Activated CD4-positive, alpha-beta T cell treated with anti-CD3 and anti-CD28 coated beads for 24 hours (primary cell): ENCODE measurements at regions not wholly inside any gene's neighbourhood (a gene's known extent, or its start where the extent isn't known, plus 50 kb on each side); places are given as distances from the start of the nearest gene placed in this dataset.
"Not testable (repeated sequence)": the region's sequence is repeated elsewhere in the genome, so short reads cannot be mapped to it uniquely, and the experiment has no call there.

Experiments used
- DNase-seq, 2 donors: peaks; one replicate each; pipeline ENCODE4 v3.0.0-alpha.2; 2020; ENCODE audit warnings: low read depth in 2 of 2

DNA sequence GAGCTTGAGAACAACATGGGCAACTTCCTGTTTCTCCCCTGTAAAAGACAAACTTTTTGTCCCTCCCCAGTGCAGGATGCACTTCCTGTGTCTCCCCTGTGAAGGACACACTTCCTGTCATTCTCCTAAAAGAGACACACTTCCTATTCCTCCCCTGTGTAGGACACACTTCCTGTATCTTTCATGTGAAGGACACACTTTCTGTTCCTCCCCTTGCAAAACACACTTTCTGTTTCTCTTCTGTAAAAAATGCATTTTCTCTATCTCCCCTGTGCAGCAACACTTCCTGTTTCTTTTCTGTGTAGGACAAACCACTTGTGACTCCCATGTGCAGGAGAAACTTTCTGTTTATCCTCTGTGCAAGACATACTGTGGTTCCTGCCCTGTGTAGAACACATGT, 488.6 kb upstream of the USP9Y start:
- no peak for DNase-seq

DNA sequence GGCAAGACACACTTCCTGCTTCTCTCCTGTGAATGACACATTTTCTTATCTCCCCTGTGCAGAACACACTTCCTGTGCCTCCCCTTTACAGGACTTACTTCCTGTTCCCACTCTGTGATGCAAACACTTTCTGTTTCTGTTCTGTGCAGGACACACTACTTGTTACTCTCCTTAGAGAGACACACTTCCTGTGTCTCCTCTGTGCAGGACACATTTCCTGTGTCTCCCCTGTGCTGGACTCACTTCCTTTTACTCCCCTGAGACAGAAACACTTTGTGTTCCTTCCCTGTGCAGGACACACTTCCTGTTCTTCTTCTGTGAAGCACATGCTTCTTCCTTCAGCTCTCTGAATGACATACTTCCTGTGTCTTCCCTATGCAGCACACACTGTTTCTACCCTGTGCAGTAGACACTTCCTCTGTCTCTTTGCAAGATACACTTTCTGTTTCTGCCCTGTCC, 485.4 kb upstream of the USP9Y start:
- DNase-seq, result no peak

DNA sequence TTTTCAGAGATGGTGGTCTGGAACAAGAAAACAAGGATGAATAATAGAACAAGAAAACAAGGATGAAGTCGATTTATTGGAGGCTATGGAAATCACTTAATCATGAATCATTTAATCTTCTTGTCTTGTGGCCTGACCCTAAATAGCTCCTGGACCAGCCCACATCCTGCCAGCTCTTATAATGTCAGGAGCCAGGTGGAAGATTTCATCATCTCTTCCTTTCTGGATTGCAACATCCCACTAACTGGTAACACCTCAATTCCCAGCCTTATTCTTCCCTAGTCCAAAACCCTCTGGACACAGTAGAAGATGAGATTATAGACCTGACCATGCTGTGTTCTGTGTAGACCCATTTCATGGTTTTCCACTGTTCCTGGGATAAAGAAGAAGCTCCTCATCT, 470.1 kb upstream of the USP9Y start:
- no peak for DNase-seq

DNA sequence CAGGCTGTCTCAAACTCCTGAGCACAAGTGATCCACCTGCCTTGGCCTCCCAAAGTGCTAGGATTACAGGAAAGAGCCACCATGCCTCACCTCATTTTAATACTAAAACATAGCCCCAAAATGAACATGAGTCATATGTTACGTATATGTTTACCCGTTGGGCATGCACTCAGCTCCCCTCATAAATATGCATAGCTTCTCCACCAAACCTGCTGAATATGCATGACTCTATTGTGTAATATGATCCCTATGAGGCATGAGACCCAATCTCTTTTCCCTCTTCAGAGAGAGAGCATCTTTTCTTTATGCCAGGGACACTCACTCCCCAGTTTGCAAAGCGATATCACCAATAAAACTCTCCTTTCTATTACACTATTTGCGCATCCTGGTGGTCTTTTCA, 464.6 kb upstream of the USP9Y start:
- DNase-seq, result no peak

DNA sequence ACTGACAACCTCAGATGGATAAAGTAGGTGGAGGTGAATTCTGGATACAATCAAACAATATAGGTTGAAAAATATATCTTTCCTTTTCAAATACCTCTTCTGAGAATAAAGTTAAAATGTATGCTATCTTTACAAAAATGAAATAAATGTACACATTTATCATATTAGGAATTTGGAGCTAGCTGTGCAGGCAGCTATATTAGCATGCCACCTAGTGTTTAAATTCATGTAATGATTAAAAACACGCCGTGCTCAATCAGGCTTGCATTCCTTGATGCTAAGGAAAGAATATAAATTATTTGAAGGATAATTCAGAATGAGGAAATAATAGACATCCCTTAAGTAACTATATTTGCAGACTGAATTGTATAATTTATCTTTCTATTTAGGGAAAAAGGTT, 460.7 kb upstream of the USP9Y start:
- not testable (repeated sequence) for DNase-seq

DNA sequence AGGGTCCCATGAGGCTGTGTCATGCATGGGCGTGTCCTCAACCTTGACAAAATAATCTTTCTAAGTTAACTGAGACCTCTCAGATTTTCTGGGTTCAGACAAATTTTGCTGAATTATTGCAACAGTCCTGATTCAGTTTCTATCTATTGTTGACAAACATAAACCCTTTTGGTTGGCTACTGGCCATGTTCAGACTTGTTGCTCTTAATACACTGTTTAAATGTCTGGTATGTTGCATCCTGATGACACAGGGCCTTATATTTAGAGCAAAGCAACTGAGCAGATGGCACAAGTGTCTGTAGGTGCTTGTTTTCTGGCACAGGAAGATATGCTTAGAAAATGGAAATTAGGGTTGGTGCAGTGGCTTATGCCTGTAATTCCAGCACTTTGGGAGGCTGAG, 456.9 kb upstream of the USP9Y start:
- DNase-seq, result no peak

DNA sequence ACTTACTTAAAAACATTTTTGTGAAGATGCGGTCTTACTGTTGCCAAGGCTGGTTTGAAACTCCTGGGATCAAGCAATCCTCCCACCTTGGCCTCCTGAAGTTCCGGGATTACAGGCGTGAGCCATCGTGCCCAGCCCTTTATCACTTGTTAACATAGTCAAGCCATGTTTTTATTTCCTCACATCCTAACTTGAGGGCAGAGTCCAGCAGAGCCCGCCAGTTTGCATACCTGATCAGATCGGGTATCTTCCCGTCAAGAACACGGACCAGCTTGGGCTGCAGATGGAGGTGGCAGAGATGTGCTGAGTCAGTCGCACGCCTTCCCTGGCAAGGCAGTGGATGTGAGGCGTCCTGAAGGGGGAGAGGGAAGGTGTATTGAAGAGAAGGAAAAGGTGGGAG, 447.3 kb upstream of the USP9Y start:
- DNase-seq, result no peak

DNA sequence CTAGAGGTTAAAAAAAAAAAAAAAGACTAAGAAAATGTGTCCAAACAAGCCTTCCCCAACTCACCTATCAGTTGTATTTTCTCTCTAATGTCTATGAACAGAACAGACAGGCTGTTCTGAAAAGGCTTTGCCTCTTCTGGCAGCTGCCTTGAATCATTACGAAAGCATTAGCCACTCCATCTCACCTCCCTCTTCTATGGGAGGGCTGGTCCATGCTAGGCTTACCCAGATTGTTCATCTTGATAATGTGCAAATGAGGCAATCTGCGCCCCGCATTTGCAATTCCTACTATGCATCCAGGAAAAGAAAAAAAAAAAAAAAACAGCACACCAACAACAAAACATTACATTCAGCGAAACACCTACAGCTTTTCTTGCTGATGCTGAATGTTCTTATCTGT, 429.9 kb upstream of the USP9Y start:
- no peak for DNase-seq

DNA sequence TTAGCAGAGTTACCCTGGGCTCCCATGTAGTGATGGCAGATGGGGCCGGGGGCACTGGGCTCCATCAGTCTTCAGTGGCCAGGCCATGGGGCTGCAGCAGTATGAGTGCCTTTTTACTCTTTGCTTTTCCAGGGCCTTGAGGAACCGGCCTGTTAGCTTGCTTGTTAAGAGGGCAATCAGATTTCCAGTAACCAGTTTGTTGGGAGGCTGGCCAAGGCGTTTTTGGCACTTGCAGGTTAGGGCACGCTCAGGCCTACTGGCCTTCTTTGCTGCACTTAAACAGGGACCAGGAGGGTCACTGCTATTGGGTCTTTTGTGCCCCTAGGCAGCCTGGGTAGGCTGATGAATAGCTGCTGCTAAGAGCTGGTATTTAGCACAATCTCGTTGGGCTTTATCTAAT, 415.4 kb upstream of the USP9Y start:
- no peak for DNase-seq

DNA sequence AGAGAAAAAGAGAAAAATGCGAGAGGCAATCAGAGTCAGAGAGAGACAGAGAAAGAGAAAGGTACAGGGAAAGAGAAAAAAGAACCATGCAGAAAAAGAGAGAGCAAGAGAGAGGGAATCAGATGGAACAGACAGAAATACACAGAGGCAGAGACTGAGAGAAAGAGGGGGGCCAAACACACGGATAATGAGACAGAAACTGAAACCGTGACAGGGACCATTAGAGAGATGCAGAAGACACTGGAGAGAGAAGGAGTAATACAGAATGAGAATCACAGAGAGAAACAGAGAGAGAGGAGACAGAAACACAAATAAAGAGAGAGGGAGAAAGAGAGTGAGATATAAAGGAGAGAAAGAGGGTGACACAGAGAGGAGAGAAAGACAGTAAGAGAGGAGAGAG, 412.1 kb upstream of the USP9Y start:
- DNase-seq, result no peak

DNA sequence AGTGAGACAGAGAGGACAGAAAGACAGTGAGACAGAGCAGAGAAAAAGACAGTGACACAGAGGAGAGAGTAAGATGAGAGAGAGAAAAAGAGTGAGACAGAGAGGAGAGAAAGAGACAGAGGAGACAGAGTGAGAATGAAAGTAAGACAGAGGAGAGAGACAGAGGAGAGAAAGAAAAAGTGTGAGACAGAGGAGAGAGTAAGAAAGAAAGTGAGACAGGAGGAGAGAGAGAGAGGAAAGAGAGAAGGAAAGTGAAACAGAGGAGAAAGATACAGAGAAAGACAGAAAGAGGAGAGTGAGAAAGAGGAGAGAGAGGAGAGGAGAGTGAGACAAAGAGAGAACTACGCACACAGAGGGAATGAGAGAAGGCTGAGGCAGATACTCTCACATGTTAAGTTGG, 411.6 kb upstream of the USP9Y start:
- DNase-seq, result no peak

DNA sequence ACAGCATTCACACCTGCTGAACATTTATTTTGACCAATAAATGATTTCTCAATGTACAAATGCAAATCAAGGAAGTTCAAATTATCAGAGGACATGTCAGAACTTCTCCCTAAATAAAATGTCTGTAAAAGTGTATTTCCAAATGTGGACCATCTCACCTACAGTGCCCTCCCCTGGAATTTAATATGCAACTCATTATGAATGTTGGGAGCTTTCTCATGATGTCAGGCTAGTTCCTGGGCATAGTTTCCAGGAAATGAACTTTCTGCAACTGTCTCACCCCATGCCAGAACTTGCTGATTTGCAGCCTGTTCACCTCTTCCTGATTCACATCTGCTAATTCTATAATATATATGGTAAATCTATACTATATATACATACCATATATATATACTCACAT, 408.5 kb upstream of the USP9Y start:
- no peak for DNase-seq

DNA sequence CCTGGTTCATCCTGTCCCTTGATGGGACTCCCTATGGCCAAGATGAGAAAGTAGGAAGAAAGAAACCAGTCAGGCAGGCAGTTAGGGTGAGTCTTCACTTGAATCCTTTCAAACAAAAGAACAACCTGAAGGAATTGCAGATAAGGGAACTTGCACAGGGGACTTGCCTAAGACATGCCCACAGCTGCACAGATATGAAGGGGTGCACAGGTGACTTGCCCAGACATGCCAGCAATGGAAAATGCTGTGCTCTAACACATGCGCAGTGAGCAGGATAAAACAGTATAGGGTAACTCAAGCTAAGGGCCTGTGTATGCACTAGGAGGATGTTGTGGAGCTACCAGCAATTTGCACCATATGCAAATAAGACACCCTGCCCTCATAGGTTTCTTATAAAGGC, 404.6 kb upstream of the USP9Y start:
- no peak for DNase-seq

DNA sequence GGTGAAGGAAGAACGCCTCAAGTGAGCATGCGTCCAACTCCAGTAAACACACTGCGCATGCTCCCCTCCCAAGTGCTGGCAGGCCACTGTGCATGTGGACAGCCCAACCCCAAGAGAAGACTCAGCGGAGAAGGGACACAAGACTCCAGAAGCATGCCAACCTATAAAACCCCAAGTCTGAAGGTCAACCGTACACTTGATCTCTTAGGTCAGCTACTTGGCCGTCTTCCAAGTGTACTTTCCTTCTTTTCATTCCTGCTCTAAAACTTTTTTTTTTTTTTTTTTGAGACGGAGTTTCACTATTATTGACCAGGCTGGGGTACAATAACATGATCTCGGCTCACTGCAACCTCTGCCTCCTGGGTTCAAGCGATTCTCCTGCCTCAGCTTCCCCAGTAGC, 401.2 kb upstream of the USP9Y start:
- not testable (repeated sequence) for DNase-seq

DNA sequence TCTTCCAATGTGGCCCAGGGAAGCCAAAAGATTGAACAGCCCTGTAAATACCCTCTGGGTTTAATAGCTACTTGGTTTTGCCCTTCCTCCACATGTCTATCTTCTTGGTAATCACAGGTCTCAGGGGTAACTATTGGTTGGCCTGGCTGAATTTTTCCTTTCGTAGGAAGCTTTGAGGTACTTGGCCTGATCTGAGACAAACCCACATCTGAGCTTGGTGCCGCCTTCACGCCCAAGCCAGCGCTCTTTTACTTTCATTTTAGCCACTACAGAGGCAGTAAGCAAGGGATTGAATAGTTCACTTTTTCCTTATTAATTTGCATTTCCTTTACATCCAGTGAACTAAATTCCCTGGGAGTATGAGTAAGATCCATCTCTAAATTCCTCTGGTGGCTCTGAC, 397.6 kb upstream of the USP9Y start:
- no peak for DNase-seq

DNA sequence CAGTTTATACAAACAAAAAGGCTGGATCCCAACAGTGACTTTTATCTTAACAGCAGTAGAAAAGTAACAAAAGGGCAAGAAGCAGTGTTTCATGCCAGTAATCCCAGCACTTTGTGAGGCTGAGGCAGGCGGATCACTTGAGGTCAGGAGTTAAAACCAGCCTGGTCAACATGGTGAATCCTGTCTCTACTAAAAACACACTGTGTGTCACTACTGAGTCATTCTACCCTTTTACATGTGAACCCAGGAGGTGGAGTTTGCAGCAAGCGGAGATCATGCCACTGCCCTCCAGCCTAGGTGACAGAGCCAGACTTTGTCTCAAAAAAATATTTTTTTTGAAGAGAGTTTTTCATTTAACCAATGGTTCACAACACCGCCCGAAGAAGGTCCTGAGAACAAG, 395.6 kb upstream of the USP9Y start:
- no peak for DNase-seq

DNA sequence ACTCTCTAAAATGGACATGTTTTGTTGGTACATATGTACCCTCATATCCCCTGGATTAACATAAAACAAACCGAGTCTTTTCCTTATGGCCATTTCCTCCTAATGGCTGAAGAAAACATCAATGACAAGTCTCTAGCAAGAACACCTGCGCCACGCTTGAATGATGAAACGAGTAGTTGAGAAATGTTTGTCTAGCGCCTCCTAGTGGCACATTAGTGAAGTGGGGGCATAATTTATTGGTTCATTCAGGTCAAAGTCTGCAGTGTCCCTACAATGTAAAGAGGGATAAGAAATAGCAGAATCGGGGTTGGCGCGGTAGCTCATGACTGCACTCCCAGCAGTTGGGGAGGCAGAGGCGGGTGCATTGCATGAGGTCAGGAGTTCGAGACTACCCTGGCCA, 391.8 kb upstream of the USP9Y start:
- DNase-seq, result peak in 1 of 2 donors; percentile 3

DNA sequence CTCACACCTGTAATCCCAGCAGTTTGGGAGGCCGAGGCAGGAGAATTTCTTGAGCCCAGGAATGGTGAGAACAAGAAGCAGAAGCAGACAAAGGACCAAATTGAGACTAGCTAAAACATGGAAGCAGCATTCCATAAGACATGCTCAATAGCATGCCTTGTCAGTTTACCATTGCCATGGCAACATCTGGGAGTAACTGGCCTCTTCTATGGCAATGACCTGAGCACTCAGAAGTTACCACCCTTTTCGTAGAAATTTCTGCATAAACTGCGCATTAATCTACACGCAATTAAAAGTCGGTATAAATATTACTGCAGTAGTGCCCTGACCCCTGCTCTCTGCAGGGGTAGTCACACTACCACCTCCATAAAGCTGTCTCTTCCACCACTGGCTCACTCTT, 390.2 kb upstream of the USP9Y start:
- DNase-seq, result no peak

DNA sequence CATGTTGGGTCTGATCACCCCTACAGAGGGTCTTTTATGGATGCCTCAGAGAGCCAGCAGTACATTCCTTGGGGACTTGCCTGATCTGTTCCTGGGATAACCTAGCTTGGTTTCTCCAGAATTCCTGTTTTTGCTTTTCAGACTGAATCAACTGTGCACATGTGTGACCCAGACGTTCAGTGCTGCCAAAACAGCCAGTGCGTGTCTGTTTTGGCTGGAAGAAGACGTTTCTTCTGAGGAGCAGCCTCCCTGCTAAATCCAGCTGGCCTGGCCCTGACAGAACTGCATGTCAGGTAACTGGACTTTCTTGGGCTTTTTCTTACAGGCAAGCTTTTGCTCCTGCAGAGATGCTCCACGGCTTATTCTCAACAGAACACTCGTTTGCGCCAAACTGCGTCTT, 373.3 kb upstream of the USP9Y start:
- no peak for DNase-seq

DNA sequence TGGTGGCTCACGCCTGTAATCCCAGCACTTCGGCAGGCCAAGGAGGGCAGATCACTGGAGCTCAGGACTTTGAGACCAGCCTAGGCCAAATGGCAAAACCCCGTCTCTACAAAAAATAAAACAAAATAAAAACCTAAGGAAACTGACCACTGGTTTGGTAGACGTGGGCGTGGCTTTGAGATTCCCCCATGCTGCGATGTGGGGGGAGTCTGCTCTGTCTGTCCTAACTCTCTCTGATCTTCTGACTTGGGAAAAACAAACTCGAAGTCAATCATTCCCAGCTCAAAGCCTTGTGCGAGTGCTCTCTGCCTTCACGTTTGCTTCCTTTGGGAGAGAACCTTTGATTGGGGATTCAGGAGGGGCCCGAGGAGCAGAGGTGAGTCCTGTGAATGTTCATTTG, 369.1 kb upstream of the USP9Y start:
- DNase-seq, result not testable (repeated sequence)

DNA sequence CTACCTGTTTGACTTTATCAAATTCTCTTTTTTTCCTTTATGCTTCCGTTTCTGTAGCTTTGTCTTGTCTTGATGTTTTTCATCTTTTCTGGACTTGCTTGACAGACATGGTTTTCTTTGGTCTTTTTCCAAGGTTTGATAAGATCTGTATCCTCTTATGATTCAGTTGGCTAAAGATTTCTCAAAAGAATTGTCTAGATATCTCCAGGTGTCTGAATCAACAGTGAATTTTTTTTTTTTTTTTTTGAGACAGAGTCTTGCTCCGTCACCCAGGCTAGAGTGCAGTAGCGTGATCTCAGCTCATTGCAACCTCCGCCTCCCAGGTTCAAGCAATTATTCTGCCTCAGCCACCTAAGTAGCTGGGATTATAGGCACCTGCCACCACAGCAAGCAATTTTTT, 357.8 kb upstream of the USP9Y start:
- DNase-seq, result no peak

DNA sequence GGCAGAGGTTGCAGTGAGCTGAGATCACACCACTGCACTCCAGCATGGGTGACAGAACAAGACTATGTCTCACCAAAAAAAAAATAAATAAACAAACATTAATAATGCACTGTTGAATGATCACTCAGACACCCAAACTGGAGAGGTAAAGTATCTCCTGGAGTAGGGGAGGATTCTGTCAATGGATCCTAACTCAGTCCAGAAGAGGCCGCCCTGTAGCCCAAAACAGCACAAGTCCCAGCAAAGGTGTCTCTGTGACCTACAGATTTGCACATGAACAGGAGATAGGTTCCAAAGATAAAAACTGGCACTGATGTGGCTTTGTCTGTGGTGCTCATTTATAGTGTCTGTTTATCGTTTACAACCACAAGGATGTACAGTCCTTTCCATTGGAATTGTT, 352.9 kb upstream of the USP9Y start:
- DNase-seq, result no peak

DNA sequence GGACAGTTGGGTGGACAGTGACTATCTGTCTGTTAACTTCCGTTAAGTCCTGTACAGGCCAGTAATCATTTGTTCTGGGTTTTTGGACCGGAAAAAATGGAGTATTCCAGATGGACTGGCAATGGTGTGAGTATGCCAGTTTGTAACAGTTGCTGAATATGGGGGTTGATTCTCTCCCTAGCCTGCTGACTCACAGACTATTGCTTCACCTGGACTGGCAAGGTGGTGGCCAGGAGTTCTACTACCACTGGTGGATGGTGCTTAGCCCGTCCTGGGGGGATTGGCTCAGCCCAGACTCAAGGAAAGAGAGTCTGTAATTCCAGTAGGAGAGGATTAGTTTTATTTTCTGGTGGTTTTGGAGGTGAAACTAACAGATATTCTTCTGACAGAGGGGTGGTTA, 343.8 kb upstream of the USP9Y start:
- no peak for DNase-seq

DNA sequence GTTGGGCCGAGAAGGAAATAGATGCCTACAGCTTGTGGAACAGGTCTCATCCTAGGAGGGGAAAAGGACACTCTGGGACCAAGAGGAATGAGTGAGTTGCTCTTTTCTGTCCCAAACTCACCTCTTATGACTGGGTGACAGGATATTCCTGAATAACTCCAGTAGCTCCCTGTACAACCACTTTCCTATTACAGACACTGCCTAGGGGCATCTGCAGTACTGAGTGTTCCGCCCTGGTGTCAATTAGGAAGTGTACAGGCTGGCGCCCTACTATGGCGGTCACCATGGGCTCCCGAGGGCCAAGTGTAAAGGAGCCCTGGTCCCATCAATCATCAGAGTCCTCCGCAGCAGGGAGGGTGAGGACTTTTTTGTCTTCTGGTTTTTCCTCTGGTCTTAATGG, 343.4 kb upstream of the USP9Y start:
- DNase-seq, result no peak

DNA sequence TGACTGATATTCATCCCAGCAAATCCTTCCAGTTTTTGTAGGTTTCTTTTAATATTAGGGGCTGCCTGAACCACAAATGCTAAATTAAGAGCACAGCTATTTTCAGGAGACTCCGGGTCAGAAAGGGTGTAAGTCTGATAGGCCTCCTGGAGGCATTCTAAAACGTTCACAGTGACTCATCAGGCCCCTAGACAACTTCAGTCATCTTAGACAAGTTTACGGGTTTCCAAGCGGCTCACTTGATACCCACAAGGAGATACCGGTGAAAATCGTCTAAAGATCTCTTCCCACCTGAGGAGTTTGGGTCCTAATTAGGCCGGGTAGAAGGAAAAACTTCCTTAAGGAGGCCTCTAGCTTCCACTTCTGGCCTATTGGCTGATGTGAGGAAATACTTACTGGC, 342.7 kb upstream of the USP9Y start:
- no peak for DNase-seq
